ENCODE measurements at regions not wholly inside any gene's neighbourhood (a gene's known extent, or its start where the extent isn't known, plus 50 kb on each side); places are given as distances from the start of the nearest gene placed in this dataset.

DNA sequence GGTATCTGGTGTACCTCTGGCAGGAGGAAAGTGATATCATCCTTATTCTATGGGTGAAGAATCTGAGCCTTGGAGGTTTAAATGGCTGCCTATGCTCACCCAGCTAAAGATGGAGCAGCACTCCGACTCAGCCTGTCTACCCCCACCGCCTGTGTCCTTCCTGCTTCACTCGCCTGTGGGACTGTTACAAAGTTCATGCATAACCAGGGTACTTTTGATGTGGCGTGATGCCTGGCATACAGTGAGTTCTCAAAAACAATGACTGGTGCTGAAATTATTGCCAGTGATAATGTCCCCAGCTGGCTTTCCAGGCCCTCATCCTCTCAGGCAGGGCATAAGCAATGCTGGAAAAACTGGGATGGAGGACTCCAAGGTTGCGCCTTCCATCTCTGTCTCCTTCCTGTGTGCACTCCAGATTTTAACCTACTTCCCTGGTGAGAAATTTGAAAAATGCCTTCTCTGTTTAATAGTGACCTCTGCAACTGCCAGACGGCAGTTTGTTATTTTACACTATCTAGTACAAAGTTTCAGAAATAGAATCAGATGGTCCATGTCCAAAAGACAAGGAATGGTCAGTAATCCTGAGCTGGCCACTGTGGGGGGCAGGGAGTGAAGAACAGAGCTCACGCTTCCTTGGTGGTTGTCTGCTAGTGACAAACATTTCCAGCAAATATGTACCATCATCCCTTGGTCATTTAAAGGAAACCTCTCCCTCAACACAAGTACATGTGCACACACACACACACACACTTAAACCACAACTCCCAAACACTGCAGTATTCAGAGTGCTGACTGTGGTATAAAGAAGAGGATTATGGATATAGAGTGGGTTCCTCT, 86.5 kb upstream of the NMNAT3 start:
- DNase-seq = no peak
- no peaks in the 10 kb centered on the region for H3K27me3 ChIP-seq
- no peaks in the 10 kb centered on the region for H3K9me3 ChIP-seq
- no peaks in the 10 kb centered on the region for H3K36me3 ChIP-seq
- WGBS, 3 donors = 46 to 62% (median 61%) methylated on average over 7 of the region's 7 CpGs
- intact Hi-C loops (cut with DNase I) = loop anchor here in 1 of 4 donors (10.0 kb wide), 1 partner anchor 49 kb away; no protein-coding TSS in a partner anchor
- TF ChIP-seq EP300 (IDR thresholded peaks at IDR 0.05) (no peak), POLR2A (IDR thresholded peaks at IDR 0.05) (no peak)
- TF ChIP-seq, protein P1, sequence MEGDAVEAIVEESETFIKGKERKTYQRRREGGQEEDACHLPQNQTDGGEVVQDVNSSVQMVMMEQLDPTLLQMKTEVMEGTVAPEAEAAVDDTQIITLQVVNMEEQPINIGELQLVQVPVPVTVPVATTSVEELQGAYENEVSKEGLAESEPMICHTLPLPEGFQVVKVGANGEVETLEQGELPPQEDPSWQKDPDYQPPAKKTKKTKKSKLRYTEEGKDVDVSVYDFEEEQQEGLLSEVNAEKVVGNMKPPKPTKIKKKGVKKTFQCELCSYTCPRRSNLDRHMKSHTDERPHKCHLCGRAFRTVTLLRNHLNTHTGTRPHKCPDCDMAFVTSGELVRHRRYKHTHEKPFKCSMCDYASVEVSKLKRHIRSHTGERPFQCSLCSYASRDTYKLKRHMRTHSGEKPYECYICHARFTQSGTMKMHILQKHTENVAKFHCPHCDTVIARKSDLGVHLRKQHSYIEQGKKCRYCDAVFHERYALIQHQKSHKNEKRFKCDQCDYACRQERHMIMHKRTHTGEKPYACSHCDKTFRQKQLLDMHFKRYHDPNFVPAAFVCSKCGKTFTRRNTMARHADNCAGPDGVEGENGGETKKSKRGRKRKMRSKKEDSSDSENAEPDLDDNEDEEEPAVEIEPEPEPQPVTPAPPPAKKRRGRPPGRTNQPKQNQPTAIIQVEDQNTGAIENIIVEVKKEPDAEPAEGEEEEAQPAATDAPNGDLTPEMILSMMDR (IDR thresholded peaks at IDR 0.05) = no peak
- no peak overlapping the region for H3K27ac ChIP-seq
- H3K4me3 ChIP-seq = no peak overlapping the region
- H3K4me1 ChIP-seq (ENCODE audit: insufficient read depth) = peaks cover 2% of the 10 kb centered on the region

DNA sequence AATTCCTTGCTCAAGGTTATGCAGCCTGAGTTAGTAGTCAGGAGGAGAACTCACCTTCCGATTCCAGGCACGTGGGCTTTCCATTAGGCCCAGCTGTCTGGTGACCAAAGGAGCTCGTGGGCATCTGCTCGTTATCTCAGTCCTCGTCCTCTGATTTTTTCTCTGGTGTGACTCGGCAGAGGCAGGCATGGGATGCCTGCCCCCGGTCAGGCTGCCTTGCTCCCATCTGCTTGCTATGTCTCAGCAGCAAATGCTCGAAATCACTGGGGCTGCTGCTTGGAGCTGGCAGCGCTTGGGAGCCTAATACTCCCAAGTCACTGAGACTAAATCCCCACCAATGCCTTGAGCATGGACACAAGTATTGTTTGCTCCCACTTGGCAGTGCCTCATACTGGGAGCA, 84.5 kb upstream of the NMNAT3 start:
- intact Hi-C loops (cut with DNase I) = loop anchor here in 1 of 4 donors (10.0 kb wide), 1 partner anchor 48 kb away; no protein-coding TSS in a partner anchor
- H3K4me1 ChIP-seq (ENCODE audit: insufficient read depth) = peaks cover 2% of the 10 kb centered on the region
- no peak overlapping the region for H3K27ac ChIP-seq
- H3K9me3 ChIP-seq = no peaks in the 10 kb centered on the region
- DNase-seq = no peak
- H3K27me3 ChIP-seq = no peaks in the 10 kb centered on the region
- TF ChIP-seq, protein P1 (IDR thresholded peaks at IDR 0.05) = no peak
- TF ChIP-seq EP300 (IDR thresholded peaks at IDR 0.05) (no peak), POLR2A (IDR thresholded peaks at IDR 0.05) (no peak)
- H3K36me3 ChIP-seq = no peaks in the 10 kb centered on the region
- WGBS, 3 donors = 45 to 56% (median 49%) methylated on average over 9 of the region's 9 CpGs
- H3K4me3 ChIP-seq = no peak overlapping the region

DNA sequence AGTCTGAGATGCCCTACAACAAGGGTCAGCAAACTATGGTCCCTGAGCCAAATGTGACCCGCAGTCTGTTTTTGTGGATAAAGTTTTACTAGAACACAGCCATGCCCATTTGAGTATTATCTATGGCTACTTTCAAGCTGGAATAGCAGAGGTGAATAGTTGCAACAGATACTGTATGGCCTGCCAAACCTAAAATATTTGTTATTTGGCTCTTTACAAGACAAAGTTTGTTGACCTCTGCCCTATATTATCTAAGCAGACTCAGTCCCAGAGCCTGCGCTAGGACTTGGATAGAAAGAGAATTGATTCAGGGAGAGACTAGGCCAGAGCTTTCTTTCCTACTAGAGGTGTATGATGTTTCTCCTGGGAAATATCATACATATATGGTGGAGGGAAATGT, 81.7 kb upstream of the NMNAT3 start:
- no peak for DNase-seq
- H3K27ac ChIP-seq = no peak overlapping the region
- H3K4me3 ChIP-seq = no peak overlapping the region
- H3K9me3 ChIP-seq = no peaks in the 10 kb centered on the region
- H3K27me3 ChIP-seq = no peaks in the 10 kb centered on the region
- intact Hi-C loops (cut with DNase I) = no loop called here
- no peak for TF ChIP-seq EP300 (IDR thresholded peaks at IDR 0.05)
- TF ChIP-seq POLR2A (IDR thresholded peaks at IDR 0.05) = no peak
- TF ChIP-seq, protein P1 (IDR thresholded peaks at IDR 0.05) = no peak
- no peaks in the 10 kb centered on the region for H3K36me3 ChIP-seq
- 56 to 61% (median 59%) methylated on average over 2 of the region's 2 CpGs for WGBS, 3 donors
- H3K4me1 ChIP-seq (ENCODE audit: insufficient read depth) = peaks cover 2% of the 10 kb centered on the region

DNA sequence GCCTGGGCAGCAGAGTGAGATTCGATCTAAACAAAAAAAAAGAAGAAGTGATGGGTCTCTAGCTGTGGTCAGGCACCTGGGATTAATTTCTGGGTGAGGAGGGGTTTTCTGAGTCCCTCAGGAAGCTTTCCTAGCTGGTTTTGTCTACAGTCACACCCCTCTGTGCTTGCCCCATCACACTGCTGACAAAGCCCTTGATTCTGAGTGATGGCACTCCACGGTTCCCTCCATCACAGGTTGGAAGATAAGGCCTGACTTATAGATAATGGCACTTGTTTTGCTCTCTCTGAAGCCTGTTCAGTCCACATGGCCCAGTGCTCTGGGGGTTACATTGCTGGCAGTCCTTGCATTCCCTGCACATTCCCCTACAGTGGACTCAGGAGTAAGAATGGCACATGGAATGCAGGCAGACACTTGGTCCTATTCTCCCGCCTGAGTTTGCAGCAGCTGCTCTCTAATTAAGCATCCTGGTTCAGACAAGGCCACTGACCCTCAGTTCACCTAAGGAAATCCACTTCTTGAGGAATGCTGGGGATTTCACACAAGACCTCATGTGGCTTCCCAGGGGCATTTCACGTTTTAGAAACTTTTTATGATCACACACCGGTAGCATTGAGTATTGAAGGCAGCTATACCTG, 81.0 kb upstream of the NMNAT3 start:
- DNase-seq = no peak
- 60 to 69% (median 62%) methylated on average over 5 of the region's 5 CpGs for WGBS, 3 donors
- no peaks in the 10 kb centered on the region for H3K36me3 ChIP-seq
- H3K4me1 ChIP-seq (ENCODE audit: insufficient read depth) = no peaks in the 10 kb centered on the region
- H3K4me3 ChIP-seq = no peak overlapping the region
- no peaks in the 10 kb centered on the region for H3K27me3 ChIP-seq
- TF ChIP-seq EP300 (IDR thresholded peaks at IDR 0.05) = no peak
- TF ChIP-seq, protein P1 (IDR thresholded peaks at IDR 0.05) = no peak
- TF ChIP-seq POLR2A (IDR thresholded peaks at IDR 0.05) = no peak
- H3K27ac ChIP-seq = no peak overlapping the region
- H3K9me3 ChIP-seq = no peaks in the 10 kb centered on the region
- intact Hi-C loops (cut with DNase I) = no loop called here
